ENCODE measurements at regions not wholly inside any gene's neighbourhood (a gene's known extent, or its start where the extent isn't known, plus 50 kb on each side); places are given as distances from the start of the nearest gene placed in this dataset.
A peak's percentile ranks its signal among the peaks of the same experiment; 100 is the strongest.

- no peaks in the 10 kb centered on the region for H3K36me3 ChIP-seq (ENCODE audit: control insufficient read depth in 3 of 3, insufficient read depth in 2 of 3, low read depth in 1 of 3, low read length in 3 of 3)
- H3K9me3 ChIP-seq (ENCODE audit: control insufficient read depth in 2 of 2, insufficient read depth in 1 of 2, low read depth in 1 of 2, low read length in 1 of 2), result no peaks in the 10 kb centered on the region
- H3K4me1 ChIP-seq (ENCODE audit: control insufficient read depth in 3 of 3, insufficient read depth in 2 of 3, low read depth in 1 of 3, low read length in 2 of 3), result no peaks in the 10 kb centered on the region
- no peak for DNase-seq
- no peak overlapping the region for H3K4me3 ChIP-seq (ENCODE audit: low read depth in 1 of 3, low read length in 3 of 3)
- H3K27ac ChIP-seq (ENCODE audit: low read depth in 1 of 3, low read length in 2 of 3), result no peak overlapping the region
- FAIRE-seq, result no peak
- H3K27me3 ChIP-seq (ENCODE audit: control insufficient read depth in 3 of 3, insufficient read depth in 3 of 3, low read length in 3 of 3), result no peaks in the 10 kb centered on the region
Measured at GRCh38 chr5:28788954-28789353, 1750.6 kb upstream of the CDH9 start.

DNA sequence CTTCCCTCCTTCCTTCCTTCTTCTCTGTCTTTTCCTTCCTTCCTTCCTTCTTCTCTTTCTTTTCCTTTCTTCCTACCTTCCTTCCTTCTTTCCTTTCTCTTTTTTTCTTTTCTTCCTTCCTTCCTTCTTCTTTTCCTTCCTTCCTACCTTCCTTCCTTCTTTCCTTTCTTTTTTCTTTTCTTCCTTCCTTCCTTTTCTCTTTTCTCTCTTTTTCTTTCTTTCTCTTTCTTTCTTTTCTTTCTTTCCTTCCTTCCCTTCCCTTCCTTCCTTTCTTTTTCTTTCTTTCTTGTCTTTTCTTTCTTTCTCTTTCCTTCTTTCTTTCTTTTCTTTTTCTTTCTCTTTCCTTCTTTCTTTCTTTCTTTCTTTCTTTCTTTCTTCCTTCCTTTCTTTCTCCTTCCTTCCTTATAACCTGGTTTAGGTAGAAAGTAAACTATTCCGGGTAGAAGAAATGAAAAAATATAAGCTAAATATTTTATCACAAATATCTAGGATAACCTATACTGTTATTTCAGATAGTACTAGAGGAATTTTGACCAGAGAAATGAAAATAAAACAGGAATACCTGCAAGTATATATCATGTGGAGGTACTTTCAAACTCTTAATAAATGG is 1741.8 kb upstream of the CDH9 start:
- FAIRE-seq, result no peak
- WGBS, 3 donors, result 88 to 95% (median 93%) methylated on average over 1 of the region's 1 CpG
- H3K27me3 ChIP-seq (ENCODE audit: control insufficient read depth in 3 of 3, insufficient read depth in 3 of 3, low read length in 3 of 3), result no peaks in the 10 kb centered on the region
- no peaks in the 10 kb centered on the region for H3K36me3 ChIP-seq (ENCODE audit: control insufficient read depth in 3 of 3, insufficient read depth in 2 of 3, low read depth in 1 of 3, low read length in 3 of 3)
- no peak overlapping the region for H3K4me3 ChIP-seq (ENCODE audit: low read depth in 1 of 3, low read length in 3 of 3)
- no peak overlapping the region for H3K27ac ChIP-seq (ENCODE audit: low read depth in 1 of 3, low read length in 2 of 3)
- H3K4me1 ChIP-seq (ENCODE audit: control insufficient read depth in 3 of 3, insufficient read depth in 2 of 3, low read depth in 1 of 3, low read length in 2 of 3), result no peaks in the 10 kb centered on the region
- DNase-seq, result no peak
- no peaks in the 10 kb centered on the region for H3K9me3 ChIP-seq (ENCODE audit: control insufficient read depth in 2 of 2, insufficient read depth in 1 of 2, low read depth in 1 of 2, low read length in 1 of 2)

DNA sequence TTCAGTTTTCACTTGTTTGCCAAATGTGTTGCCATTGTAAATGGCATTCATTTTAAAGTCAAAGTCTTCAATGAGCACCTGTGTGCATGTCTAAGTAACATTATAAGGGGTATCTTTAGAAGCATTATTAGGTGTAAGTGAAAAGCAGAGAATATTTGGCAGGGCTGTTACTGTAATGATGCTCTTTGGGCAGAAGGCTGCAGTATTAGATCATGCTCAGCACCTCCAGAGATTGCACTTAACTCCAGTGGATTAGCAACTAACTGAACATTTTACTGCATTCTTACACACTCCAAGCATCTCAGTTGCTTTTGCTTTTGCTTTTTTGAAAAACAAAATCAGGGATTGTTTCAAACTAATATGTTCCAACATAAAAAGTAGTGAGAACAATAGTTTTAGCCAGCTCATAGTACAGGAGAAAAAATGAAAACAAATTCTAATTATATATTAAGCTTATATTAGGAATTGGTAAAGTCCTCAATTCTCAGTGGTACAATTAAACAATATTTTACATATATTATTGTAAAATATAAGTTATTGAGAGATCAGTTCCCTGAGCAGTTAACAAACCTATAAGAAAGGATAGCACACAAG is 1740.9 kb upstream of the CDH9 start:
- no peak for FAIRE-seq

GRCh38 chr5:28770307-28770706 is 1731.9 kb upstream of the CDH9 start:
- FAIRE-seq, result no peak
- DNase-seq, result no peak
- WGBS, 3 donors, result 76 to 88% (median 79%) methylated on average over 4 of the region's 4 CpGs
- Histone ChIP-seq H3K9me3 (ENCODE audit: control insufficient read depth in 2 of 2, insufficient read depth in 1 of 2, low read depth in 1 of 2, low read length in 1 of 2) (no peaks in the 10 kb centered on the region), H3K36me3 (ENCODE audit: control insufficient read depth in 3 of 3, insufficient read depth in 2 of 3, low read depth in 1 of 3, low read length in 3 of 3) (no peaks in the 10 kb centered on the region), H3K27ac (ENCODE audit: low read depth in 1 of 3, low read length in 2 of 3) (no peak overlapping the region), H3K27me3 (ENCODE audit: control insufficient read depth in 3 of 3, insufficient read depth in 3 of 3, low read length in 3 of 3) (no peaks in the 10 kb centered on the region), H3K4me1 (ENCODE audit: control insufficient read depth in 3 of 3, insufficient read depth in 2 of 3, low read depth in 1 of 3, low read length in 2 of 3) (no peaks in the 10 kb centered on the region), H3K4me3 (ENCODE audit: low read depth in 1 of 3, low read length in 3 of 3) (no peak overlapping the region)

More for the DNA sequence above, 1740.9 kb upstream of the CDH9 start:
- no peaks in the 10 kb centered on the region for H3K36me3 ChIP-seq (ENCODE audit: control insufficient read depth in 3 of 3, insufficient read depth in 2 of 3, low read depth in 1 of 3, low read length in 3 of 3)
- H3K9me3 ChIP-seq (ENCODE audit: control insufficient read depth in 2 of 2, insufficient read depth in 1 of 2, low read depth in 1 of 2, low read length in 1 of 2), result no peaks in the 10 kb centered on the region
- H3K4me1 ChIP-seq (ENCODE audit: control insufficient read depth in 3 of 3, insufficient read depth in 2 of 3, low read depth in 1 of 3, low read length in 2 of 3), result no peaks in the 10 kb centered on the region
- no peak overlapping the region for H3K27ac ChIP-seq (ENCODE audit: low read depth in 1 of 3, low read length in 2 of 3)
- H3K27me3 ChIP-seq (ENCODE audit: control insufficient read depth in 3 of 3, insufficient read depth in 3 of 3, low read length in 3 of 3), result no peaks in the 10 kb centered on the region
- no peak overlapping the region for H3K4me3 ChIP-seq (ENCODE audit: low read depth in 1 of 3, low read length in 3 of 3)
- no peak for DNase-seq

GRCh38 chr5:28766565-28767158 is 1728.3 kb upstream of the CDH9 start:
- H3K27ac ChIP-seq (ENCODE audit: low read depth in 1 of 3, low read length in 2 of 3), result no peak overlapping the region
- H3K36me3 ChIP-seq (ENCODE audit: control insufficient read depth in 3 of 3, insufficient read depth in 2 of 3, low read depth in 1 of 3, low read length in 3 of 3), result no peaks in the 10 kb centered on the region
- no peaks in the 10 kb centered on the region for H3K4me1 ChIP-seq (ENCODE audit: control insufficient read depth in 3 of 3, insufficient read depth in 2 of 3, low read depth in 1 of 3, low read length in 2 of 3)
- H3K9me3 ChIP-seq (ENCODE audit: control insufficient read depth in 2 of 2, insufficient read depth in 1 of 2, low read depth in 1 of 2, low read length in 1 of 2), result no peaks in the 10 kb centered on the region
- no peaks in the 10 kb centered on the region for H3K27me3 ChIP-seq (ENCODE audit: control insufficient read depth in 3 of 3, insufficient read depth in 3 of 3, low read length in 3 of 3)
- FAIRE-seq (no peak), DNase-seq (peak in 1 of 2 donors; percentile 27)
- WGBS, 3 donors, result 4 to 21% (median 14%) methylated on average over 2 of the region's 2 CpGs
- H3K4me3 ChIP-seq (ENCODE audit: low read depth in 1 of 3, low read length in 3 of 3), result no peak overlapping the region

DNA sequence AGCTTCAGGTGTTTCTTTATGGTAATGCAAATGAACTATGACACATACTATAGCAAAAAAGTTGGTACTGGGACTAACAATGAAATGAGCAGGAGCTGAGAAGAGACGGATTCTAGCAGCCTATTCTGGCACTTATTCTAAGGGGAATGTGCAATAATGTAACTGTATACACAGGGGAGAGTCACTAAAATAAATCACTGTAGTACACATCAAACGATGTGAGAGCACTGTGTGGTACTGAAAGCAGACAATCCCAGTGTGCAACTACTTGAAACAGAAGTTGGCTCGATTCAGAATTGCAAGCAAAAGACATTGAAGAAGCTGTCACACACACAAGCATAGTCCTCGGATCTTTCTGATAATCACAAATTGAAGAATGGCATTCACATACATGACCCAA is 1713.0 kb upstream of the CDH9 start:
- no peak for FAIRE-seq
- WGBS, 3 donors, result 47 to 54% (median 52%) methylated on average over 4 of the region's 4 CpGs
- H3K36me3 ChIP-seq (ENCODE audit: control insufficient read depth in 3 of 3, insufficient read depth in 2 of 3, low read depth in 1 of 3, low read length in 3 of 3), result no peaks in the 10 kb centered on the region
- no peaks in the 10 kb centered on the region for H3K9me3 ChIP-seq (ENCODE audit: control insufficient read depth in 2 of 2, insufficient read depth in 1 of 2, low read depth in 1 of 2, low read length in 1 of 2)
- no peaks in the 10 kb centered on the region for H3K27me3 ChIP-seq (ENCODE audit: control insufficient read depth in 3 of 3, insufficient read depth in 3 of 3, low read length in 3 of 3)
- H3K27ac ChIP-seq (ENCODE audit: low read depth in 1 of 3, low read length in 2 of 3), result no peak overlapping the region
- no peak for DNase-seq
- no peaks in the 10 kb centered on the region for H3K4me1 ChIP-seq (ENCODE audit: control insufficient read depth in 3 of 3, insufficient read depth in 2 of 3, low read depth in 1 of 3, low read length in 2 of 3)
- no peak overlapping the region for H3K4me3 ChIP-seq (ENCODE audit: low read depth in 1 of 3, low read length in 3 of 3)

GRCh38 chr5:28750251-28750650 is 1711.9 kb upstream of the CDH9 start:
- Histone ChIP-seq H3K9me3 (ENCODE audit: control insufficient read depth in 2 of 2, insufficient read depth in 1 of 2, low read depth in 1 of 2, low read length in 1 of 2) (no peaks in the 10 kb centered on the region), H3K4me3 (ENCODE audit: low read depth in 1 of 3, low read length in 3 of 3) (no peak overlapping the region), H3K4me1 (ENCODE audit: control insufficient read depth in 3 of 3, insufficient read depth in 2 of 3, low read depth in 1 of 3, low read length in 2 of 3) (no peaks in the 10 kb centered on the region), H3K27ac (ENCODE audit: low read depth in 1 of 3, low read length in 2 of 3) (no peak overlapping the region), H3K27me3 (ENCODE audit: control insufficient read depth in 3 of 3, insufficient read depth in 3 of 3, low read length in 3 of 3) (no peaks in the 10 kb centered on the region), H3K36me3 (ENCODE audit: control insufficient read depth in 3 of 3, insufficient read depth in 2 of 3, low read depth in 1 of 3, low read length in 3 of 3) (no peaks in the 10 kb centered on the region)
- FAIRE-seq (no peak), DNase-seq (no peak)

DNA sequence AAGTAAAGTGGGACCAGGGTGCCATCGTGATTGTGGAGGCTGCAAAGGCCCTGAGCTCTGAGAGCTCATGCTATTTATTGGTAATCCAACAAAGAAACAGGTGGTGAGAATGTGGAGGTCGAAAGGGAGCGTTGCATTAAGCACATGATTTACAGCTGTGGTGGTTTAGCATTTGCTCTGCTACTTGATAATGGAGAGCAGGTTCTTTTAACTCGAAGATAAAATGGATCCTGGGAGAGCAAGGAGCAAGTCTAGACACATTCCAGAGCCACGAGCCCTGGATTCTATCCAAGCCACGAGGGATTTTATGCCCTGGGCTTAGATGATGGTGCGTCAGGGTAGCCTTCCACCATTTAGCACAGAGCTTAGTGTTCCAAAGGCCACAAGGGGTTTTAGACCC is 1710.1 kb upstream of the CDH9 start:
- FAIRE-seq (no peak), DNase-seq (no peak)
- 14 to 41% (median 24%) methylated on average over 7 of the region's 7 CpGs for WGBS, 3 donors
- H3K36me3 ChIP-seq (ENCODE audit: control insufficient read depth in 3 of 3, insufficient read depth in 2 of 3, low read depth in 1 of 3, low read length in 3 of 3), result no peaks in the 10 kb centered on the region
- no peaks in the 10 kb centered on the region for H3K9me3 ChIP-seq (ENCODE audit: control insufficient read depth in 2 of 2, insufficient read depth in 1 of 2, low read depth in 1 of 2, low read length in 1 of 2)
- no peaks in the 10 kb centered on the region for H3K27me3 ChIP-seq (ENCODE audit: control insufficient read depth in 3 of 3, insufficient read depth in 3 of 3, low read length in 3 of 3)
- no peak overlapping the region for H3K4me3 ChIP-seq (ENCODE audit: low read depth in 1 of 3, low read length in 3 of 3)
- H3K4me1 ChIP-seq (ENCODE audit: control insufficient read depth in 3 of 3, insufficient read depth in 2 of 3, low read depth in 1 of 3, low read length in 2 of 3), result no peaks in the 10 kb centered on the region
- H3K27ac ChIP-seq (ENCODE audit: low read depth in 1 of 3, low read length in 2 of 3), result no peak overlapping the region

DNA sequence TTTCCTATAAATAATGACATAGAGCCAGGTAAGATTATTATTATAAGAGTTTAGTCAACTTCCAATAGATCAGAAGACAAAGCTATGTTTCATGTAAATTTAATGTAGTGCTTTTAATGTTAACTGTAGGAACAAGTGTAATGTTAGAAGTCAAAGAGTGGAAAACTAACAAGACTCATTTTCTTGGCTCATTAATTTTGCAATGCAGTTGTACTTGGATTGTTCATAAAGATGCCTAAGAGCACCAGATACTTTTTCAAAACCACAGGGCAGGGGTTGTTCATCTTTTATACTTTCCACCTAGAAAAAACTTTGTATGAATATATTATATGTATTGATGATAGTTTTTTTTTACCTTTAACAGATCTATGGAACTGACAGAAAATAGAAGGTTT is 1705.3 kb upstream of the CDH9 start:
- H3K4me3 ChIP-seq (ENCODE audit: low read depth in 1 of 3, low read length in 3 of 3), result no peak overlapping the region
- H3K9me3 ChIP-seq (ENCODE audit: control insufficient read depth in 2 of 2, insufficient read depth in 1 of 2, low read depth in 1 of 2, low read length in 1 of 2), result no peaks in the 10 kb centered on the region
- no peak overlapping the region for H3K27ac ChIP-seq (ENCODE audit: low read depth in 1 of 3, low read length in 2 of 3)
- no peaks in the 10 kb centered on the region for H3K36me3 ChIP-seq (ENCODE audit: control insufficient read depth in 3 of 3, insufficient read depth in 2 of 3, low read depth in 1 of 3, low read length in 3 of 3)
- no peaks in the 10 kb centered on the region for H3K4me1 ChIP-seq (ENCODE audit: control insufficient read depth in 3 of 3, insufficient read depth in 2 of 3, low read depth in 1 of 3, low read length in 2 of 3)
- no peaks in the 10 kb centered on the region for H3K27me3 ChIP-seq (ENCODE audit: control insufficient read depth in 3 of 3, insufficient read depth in 3 of 3, low read length in 3 of 3)
- no peak for FAIRE-seq
- DNase-seq, result no peak

All from small intestine (tissue), 7 donors.